GM19023 (cell line): ENCODE measurements at regions not wholly inside any gene's neighbourhood (a gene's known extent, or its start where the extent isn't known, plus 50 kb on each side); places are given as distances from the start of the nearest gene placed in this dataset.

Source experiments
- ATAC-seq: cut with Tn5 transposase; IDR thresholded peaks from one replicate; pipeline ENCODE4 v1.9.1; 2021; ENCODE audit warnings: mild to moderate bottlenecking, moderate library complexity; ENCODE audit not compliant: unreplicated experiment

GRCh38 chr4:143273160-143273917 is 63.3 kb upstream of the GAB1 start:
- ATAC-seq = no peak

DNA sequence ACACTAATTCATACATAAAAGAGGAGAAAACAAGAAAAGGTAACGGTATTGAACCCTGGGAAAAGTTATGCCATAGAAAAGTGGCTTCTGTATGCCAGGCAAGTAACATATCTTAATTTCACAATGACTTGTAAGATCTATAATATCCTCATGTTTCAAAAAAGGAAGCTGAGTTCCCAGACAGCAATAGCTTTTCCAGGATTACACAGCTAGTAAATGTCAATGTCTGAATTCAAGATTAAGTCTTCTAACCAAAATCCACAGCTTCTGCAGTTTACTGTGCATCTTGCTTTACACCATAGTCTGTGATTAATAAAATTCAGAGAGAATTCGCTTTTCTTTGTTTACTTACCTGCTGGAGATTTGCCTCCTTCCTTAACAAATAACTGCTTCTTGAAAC is 55.8 kb upstream of the GAB1 start:
- ATAC-seq = no peak

DNA sequence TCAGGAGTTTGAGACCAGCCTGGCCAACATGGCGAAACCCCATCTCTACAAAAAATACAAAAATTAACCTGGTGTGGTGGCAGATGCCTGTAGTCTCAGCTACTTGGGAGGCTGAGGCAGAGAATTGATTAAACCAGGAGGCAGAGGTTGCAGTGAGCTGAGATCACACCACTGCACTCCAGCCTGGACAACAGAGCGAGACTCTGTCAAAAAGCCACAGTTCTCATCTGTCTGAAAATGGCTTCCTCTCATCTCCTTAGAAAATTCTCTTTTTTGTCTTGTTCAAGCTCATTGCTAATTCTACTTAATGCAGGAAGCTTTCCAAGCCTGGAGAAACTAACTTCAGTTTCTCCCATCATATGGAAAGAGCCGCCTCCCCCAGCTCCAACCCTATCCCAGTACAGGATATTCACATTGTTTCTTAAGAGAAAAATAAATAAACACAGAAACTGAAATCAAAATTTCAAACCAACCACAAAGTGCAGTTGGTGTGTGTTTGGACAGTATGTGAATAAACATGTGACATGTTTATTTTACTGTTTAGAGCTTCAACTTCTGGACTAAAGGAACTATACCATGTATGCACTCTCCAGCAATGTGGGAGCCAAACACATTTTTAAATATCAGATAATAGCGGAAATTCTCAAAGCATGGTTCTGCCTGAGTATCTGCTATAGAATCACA is 55.0 kb upstream of the GAB1 start:
- peak; percentile 81 for ATAC-seq

DNA sequence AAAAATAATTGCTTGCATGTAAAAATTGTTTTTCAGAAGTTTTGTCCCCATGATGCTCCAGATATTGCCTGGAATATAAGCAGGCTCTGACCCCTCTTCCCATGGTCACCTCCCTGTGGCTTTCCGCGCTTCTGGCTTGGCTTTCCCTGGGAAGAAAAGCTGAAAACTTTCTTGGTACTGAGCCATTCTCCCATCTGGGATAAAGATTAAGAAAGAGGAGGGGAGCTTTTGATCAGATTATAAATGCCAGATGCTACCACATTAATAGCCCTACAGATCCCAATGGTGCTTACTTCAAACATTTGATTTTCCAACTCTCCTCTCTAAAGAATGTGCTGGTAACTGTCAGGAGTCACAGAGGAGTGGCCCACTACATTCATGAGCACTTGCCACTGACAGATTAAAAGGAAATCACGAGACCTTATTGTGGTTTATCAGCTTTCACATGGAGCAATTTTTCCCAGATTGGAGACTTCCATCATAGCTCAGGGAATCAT is 54.4 kb upstream of the GAB1 start:
- ATAC-seq = no peak

- ATAC-seq = no peak
Measured at GRCh38 chr4:143285696-143286437, 50.8 kb upstream of the GAB1 start.

DNA sequence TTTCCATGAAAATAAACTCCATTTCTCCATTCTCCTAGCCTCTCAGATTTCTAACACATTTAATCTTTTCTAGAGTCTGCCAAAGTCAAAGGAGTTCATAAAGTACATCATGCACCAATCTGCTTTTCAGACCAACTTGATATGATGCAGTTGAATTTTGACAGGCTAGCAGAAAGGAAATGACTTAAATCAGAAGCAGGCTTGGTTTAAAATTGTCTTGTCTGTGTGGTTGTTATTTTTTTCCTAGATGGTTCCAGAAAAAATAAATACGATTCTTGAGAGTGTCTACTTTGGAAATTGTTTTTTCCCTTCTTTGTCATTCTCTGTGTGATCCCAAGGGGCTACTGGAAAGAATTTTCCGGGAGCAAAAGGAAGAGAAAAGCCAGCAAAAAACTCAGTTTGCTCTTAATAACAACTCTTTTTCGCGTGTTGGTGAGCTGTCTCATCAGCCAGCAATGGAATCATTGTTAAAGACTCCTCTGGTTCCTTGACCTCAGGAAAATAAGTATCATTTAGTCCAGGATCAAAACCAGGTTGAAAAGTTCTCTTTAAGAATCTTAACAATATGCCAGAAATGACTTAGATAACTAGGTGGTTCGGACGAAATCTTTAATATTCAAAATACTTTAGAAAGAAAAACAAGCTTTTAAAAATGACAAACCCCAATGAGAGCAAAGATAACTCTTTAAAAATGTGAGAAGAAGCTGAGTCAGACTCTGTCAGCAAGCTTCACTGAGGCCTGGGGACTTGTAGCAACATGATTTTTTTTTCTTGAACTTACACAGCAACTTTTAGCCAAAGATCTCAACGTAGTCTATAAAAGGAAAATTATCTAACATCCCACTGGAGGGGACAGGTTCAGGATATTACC is 49.7 kb upstream of the GAB1 start:
- ATAC-seq = no peak
